ENCODE measurements at regions not wholly inside any gene's neighbourhood (a gene's known extent, or its start where the extent isn't known, plus 50 kb on each side); places are given as distances from the start of the nearest gene placed in this dataset.

DNA sequence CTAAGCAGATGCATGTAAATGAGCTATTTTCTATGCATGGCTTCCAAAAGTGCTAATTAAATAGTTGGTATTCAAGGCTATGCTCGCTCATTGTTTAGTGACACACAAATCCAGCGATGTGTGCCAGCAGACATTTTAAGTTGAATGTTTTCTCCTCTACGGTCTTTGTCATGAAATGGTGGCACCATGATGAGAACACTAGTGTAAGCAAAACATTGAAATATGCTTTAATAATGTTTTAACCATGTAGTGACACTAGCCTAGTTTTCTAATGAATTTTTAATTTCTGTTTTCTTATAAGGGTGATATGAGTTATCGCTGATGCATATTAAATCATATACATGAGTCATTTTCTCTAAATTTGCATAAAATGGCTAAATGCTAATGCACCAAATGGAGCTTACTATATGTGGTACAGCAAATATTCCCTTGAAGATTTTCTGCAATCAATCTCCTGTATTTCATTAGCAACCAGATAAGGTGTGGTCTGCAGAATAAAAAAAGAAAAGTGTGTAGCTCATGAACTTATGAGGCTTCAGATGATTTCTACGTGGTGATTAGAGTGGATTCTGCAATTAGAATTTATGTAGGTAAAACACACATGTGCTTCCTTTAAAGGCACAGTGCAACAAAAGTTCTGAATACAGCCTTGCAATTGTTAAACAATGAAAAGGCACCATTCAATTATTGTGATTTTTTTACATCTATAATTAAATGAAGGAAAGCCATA, 226.6 kb downstream of the MEF2C start:
- H3K27me3 ChIP-seq = peaks cover 18 to 38% (median 27%) of the 10 kb centered on the region in 3 donors
- H3K9me3 ChIP-seq = no peaks in the 10 kb centered on the region
- 68 to 73% methylated on average over 5 of the region's 5 CpGs for WGBS, 2 donors
- no peak for TF ChIP-seq CTCF (IDR thresholded peaks at IDR 0.05)
- no peak for TF ChIP-seq POLR2AphosphoS5 (IDR thresholded peaks at IDR 0.05)
- TF ChIP-seq POLR2A (IDR thresholded peaks at IDR 0.05) = no peak
- no peak for TF ChIP-seq EP300 (IDR thresholded peaks at IDR 0.05)
- no peak for DNase-seq
- intact Hi-C loops (cut with DNase I) = no loop called here
- no peak overlapping the region for H3K27ac ChIP-seq
- H3K36me3 ChIP-seq = no peaks in the 10 kb centered on the region
- H3K4me3 ChIP-seq = no peak overlapping the region
- peaks cover 0 to 10% (median 10%) of the 10 kb centered on the region in 4 donors for H3K4me1 ChIP-seq

DNA sequence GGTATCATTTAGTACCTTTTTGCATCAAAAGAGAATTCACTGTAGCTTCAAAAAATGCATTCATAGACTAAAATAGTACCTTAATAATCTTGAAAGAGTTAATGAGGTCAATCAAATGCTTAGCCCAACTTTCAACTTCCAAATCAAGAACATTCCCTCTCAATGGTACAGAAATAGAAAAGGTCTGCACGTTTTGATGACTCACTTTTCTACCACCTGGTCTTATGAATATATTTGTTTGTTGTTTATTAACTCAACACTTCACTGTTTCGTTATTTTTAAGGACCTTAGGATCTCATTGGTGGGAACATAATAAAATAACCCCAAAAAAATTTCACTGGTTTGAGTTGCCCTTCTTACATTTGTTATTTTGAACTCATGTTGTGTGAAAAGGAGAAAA, 229.5 kb downstream of the MEF2C start:
- Histone ChIP-seq H3K27me3 (peaks cover 0 to 14% (median 5%) of the 10 kb centered on the region in 3 donors), H3K9me3 (no peaks in the 10 kb centered on the region), H3K36me3 (no peaks in the 10 kb centered on the region), H3K27ac (no peak overlapping the region), H3K4me3 (no peak overlapping the region), H3K4me1 (no peaks in the 10 kb centered on the region)
- WGBS, 2 donors = 13 to 48% methylated on average over 2 of the region's 2 CpGs
- intact Hi-C loops (cut with DNase I) = no loop called here
- TF ChIP-seq POLR2A (IDR thresholded peaks at IDR 0.05) (no peak), POLR2AphosphoS5 (IDR thresholded peaks at IDR 0.05) (no peak), CTCF (IDR thresholded peaks at IDR 0.05) (no peak), EP300 (IDR thresholded peaks at IDR 0.05) (no peak)
- no peak for DNase-seq

DNA sequence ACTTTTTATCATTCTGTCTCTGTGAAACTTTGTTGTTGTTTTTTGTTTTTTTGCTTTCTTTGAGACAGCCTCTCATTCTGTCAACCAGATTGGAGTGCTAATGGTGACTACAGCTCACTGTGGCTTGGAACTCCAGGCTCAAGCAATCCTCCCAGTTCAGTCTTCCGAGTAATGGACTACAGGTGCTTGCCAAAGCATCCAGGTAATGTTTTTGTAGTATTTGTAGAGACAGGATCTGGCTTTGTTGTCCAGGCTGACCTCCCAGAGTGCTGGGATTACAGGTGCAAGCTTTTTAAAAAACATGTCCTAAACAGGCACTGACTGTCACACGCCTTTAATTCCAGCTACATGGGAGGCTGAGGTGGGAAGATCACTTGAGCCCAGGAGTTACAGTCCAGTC, 235.1 kb downstream of the MEF2C start:
- WGBS, 2 donors = 74 to 80% methylated on average over 2 of the region's 2 CpGs
- no peak for TF ChIP-seq CTCF (IDR thresholded peaks at IDR 0.05)
- Histone ChIP-seq H3K9me3 (no peaks in the 10 kb centered on the region), H3K27me3 (peaks cover 0 to 6% (median 0%) of the 10 kb centered on the region in 3 donors), H3K4me1 (no peaks in the 10 kb centered on the region), H3K4me3 (no peak overlapping the region), H3K36me3 (no peaks in the 10 kb centered on the region), H3K27ac (no peak overlapping the region)
- intact Hi-C loops (cut with DNase I) = no loop called here
- DNase-seq = no peak

DNA sequence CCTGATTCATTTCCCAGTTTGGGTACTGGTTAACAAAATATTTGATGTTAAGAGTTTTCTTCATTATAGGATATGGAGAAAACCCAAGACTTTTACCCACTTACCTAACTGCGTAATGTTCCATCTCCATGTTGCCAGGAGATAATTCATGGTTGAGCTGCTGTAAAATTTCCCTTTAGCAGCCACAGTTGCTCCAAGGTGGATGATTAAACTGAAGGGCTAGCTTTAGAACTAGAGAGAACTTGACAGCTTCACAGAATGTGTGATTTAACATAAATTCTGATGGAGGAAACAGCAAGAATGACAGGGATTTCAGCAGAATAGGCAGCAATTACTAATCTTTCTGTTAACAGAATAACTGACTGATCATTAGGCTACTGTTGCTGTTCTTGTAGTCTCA, 236.1 kb downstream of the MEF2C start:
- no peaks in the 10 kb centered on the region for H3K9me3 ChIP-seq
- no peak for TF ChIP-seq CTCF (IDR thresholded peaks at IDR 0.05)
- TF ChIP-seq EP300 (IDR thresholded peaks at IDR 0.05) = no peak
- TF ChIP-seq POLR2A (IDR thresholded peaks at IDR 0.05) = no peak
- no peak for TF ChIP-seq POLR2AphosphoS5 (IDR thresholded peaks at IDR 0.05)
- H3K27ac ChIP-seq = no peak overlapping the region
- peaks cover 0 to 6% (median 0%) of the 10 kb centered on the region in 3 donors for H3K27me3 ChIP-seq
- no peak for DNase-seq
- no peaks in the 10 kb centered on the region for H3K4me1 ChIP-seq
- 89 to 95% methylated on average over 1 of the region's 1 CpG for WGBS, 2 donors
- no peaks in the 10 kb centered on the region for H3K36me3 ChIP-seq
- no peak overlapping the region for H3K4me3 ChIP-seq
- intact Hi-C loops (cut with DNase I) = no loop called here

DNA sequence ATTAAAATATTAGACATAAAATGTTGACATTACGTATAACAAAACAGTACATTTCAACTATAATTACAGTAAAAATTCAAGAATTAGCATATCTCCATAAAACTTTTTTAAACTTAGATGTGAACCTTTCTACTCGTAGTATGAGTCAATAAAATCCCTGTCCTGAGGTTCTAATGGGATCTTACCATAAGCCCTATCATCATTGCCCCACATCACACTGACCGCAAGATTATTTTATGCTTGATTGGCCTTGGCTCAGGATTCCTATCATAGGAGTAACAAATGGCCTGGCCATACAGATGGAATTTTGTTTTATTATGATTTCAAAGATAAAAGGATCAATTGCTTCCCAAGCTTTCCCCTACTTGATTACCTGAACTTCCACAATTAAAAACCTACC, 238.3 kb downstream of the MEF2C start:
- no peaks in the 10 kb centered on the region for H3K9me3 ChIP-seq
- intact Hi-C loops (cut with DNase I) = no loop called here
- TF ChIP-seq EP300 (IDR thresholded peaks at IDR 0.05) = no peak
- no peak for TF ChIP-seq POLR2A (IDR thresholded peaks at IDR 0.05)
- no peak for TF ChIP-seq CTCF (IDR thresholded peaks at IDR 0.05)
- TF ChIP-seq POLR2AphosphoS5 (IDR thresholded peaks at IDR 0.05) = no peak
- H3K36me3 ChIP-seq = no peaks in the 10 kb centered on the region
- no peak overlapping the region for H3K4me3 ChIP-seq
- H3K4me1 ChIP-seq = no peaks in the 10 kb centered on the region
- H3K27me3 ChIP-seq = peaks cover 0 to 3% (median 0%) of the 10 kb centered on the region in 3 donors
- no peak for DNase-seq
- WGBS, 2 donors = 77 to 84% methylated on average over 3 of the region's 3 CpGs
- H3K27ac ChIP-seq = no peak overlapping the region

Data from sigmoid colon (tissue), 6 donors.